ENCODE measurements at regions not wholly inside any gene's neighbourhood (a gene's known extent, or its start where the extent isn't known, plus 50 kb on each side); places are given as distances from the start of the nearest gene placed in this dataset.

- TF ChIP-seq RAD21 (IDR thresholded peaks at IDR 0.05; ENCODE audit: low read depth) (no peak), FOXM1 (IDR thresholded peaks at IDR 0.05; ENCODE audit: borderline replicate concordance, low read depth) (no peak), TAF1 (IDR thresholded peaks at IDR 0.05; ENCODE audit: low read depth) (no peak), EP300 (IDR thresholded peaks at IDR 0.05; ENCODE audit: borderline replicate concordance) (no peak), MAX (IDR thresholded peaks at IDR 0.05) (no peak), CEBPB (IDR thresholded peaks at IDR 0.05) (no peak), REST (IDR thresholded peaks at IDR 0.05; ENCODE audit: low read depth) (no peak), CREB1 (IDR thresholded peaks at IDR 0.05; ENCODE audit: low read depth) (no peak), USF1 (IDR thresholded peaks at IDR 0.05) (no peak), TEAD4 (IDR thresholded peaks at IDR 0.05) (no peak), YY1 (IDR thresholded peaks at IDR 0.05; ENCODE audit: low read depth) (no peak), ZBTB7A (IDR thresholded peaks at IDR 0.05; ENCODE audit: low read depth) (no peak), EGR1 (IDR thresholded peaks at IDR 0.05) (no peak), TCF12 (IDR thresholded peaks at IDR 0.05; ENCODE audit: low read depth) (no peak), NFIC (IDR thresholded peaks at IDR 0.05) (no peak)
Observed at GRCh38 chr1:58999676-59000075, 215.8 kb upstream of the JUN start.

DNA sequence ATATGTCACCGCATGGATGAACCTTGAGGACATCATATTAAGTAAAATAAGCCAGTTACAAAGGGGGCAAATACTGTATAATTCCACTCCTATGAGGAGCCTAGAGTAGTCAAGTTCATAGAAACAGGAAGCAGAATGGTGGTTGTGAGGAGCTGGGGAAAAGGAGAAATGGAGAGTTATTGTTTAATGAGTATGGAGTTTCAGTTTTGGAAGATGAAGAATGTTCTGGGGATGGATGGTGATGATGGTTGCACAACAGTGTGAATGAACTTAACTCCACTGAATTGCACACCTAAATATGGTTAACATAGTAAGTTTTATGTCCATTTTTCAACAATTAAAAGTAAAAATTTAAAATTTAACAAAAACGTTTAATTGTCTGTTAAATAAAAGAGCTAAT, 220.9 kb upstream of the JUN start:
- no peak for TF ChIP-seq EP300 (IDR thresholded peaks at IDR 0.05; ENCODE audit: borderline replicate concordance)
- TF ChIP-seq USF1 (IDR thresholded peaks at IDR 0.05): no peak
- TF ChIP-seq NFIC (IDR thresholded peaks at IDR 0.05): no peak
- no peak for TF ChIP-seq TCF12 (IDR thresholded peaks at IDR 0.05; ENCODE audit: low read depth)
- TF ChIP-seq REST (IDR thresholded peaks at IDR 0.05; ENCODE audit: low read depth): no peak
- no peak for TF ChIP-seq FOXM1 (IDR thresholded peaks at IDR 0.05; ENCODE audit: borderline replicate concordance, low read depth)
- no peak for TF ChIP-seq RAD21 (IDR thresholded peaks at IDR 0.05; ENCODE audit: low read depth)
- TF ChIP-seq CREB1 (IDR thresholded peaks at IDR 0.05; ENCODE audit: low read depth): no peak
- TF ChIP-seq CEBPB (IDR thresholded peaks at IDR 0.05): no peak
- TF ChIP-seq ZBTB7A (IDR thresholded peaks at IDR 0.05; ENCODE audit: low read depth): no peak
- TF ChIP-seq TAF1 (IDR thresholded peaks at IDR 0.05; ENCODE audit: low read depth): no peak
- no peak for TF ChIP-seq EGR1 (IDR thresholded peaks at IDR 0.05)
- no peak for TF ChIP-seq YY1 (IDR thresholded peaks at IDR 0.05; ENCODE audit: low read depth)

DNA sequence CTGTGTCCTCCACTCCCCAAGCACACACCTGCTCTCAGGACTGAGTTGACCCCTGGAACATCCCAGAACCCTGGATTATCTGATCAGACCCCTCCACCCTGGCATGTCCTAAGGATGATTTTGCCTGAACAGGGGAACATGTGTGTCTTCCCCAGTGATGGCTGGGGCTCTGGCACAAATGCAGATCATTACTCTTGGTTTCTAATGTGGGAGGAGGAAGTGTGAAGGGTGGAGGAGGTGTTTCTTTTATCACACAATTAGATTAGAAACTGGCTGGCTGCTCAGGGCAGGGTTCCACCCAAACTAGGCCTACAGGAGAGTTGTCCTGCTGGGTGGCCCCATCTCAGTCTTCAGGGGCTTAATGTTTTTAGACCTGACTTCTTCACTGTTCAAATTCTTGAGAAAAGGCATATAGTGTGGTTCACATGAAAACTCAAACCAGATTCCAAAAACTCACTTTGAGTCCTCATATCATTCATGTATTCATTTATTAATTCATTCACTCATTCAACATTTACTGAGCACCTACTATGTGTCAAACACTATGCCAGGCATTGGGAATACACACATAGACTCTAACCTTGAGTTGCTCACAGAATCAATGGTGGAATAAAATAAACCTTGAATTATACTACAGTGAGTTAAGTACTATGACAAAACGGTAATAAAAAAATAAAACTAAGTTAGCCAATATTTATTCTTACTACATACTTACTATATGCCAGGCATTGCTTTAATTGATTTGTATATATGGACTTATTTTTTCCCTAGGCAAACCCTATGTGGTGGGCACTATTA, 221.8 kb upstream of the JUN start:
- TF ChIP-seq EP300 (IDR thresholded peaks at IDR 0.05; ENCODE audit: borderline replicate concordance) (no peak), ZBTB7A (IDR thresholded peaks at IDR 0.05; ENCODE audit: low read depth) (no peak), MAX (IDR thresholded peaks at IDR 0.05) (no peak)

DNA sequence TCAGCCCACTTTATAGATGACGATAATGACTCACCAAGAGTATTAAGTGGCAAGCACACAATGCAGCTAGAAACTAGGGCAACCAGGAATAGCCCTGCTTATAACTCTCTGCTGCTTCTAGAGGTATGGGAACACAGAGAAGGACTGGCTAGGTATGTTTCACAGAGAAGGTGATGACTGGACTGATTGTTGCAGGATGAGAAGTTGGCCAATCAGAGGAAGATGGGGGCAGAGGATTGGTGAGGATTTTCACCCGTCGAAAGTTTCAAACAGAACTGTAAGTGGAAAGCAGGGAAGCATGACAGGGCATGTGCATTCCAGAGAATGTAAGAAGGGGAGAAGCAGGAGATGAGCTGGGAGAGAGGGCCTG, 222.4 kb upstream of the JUN start:
- no peak for TF ChIP-seq REST (IDR thresholded peaks at IDR 0.05; ENCODE audit: low read depth)
- TF ChIP-seq CREB1 (IDR thresholded peaks at IDR 0.05; ENCODE audit: low read depth): no peak
- TF ChIP-seq TCF12 (IDR thresholded peaks at IDR 0.05; ENCODE audit: low read depth): no peak
- TF ChIP-seq CEBPB (IDR thresholded peaks at IDR 0.05): no peak
- no peak for TF ChIP-seq MAX (IDR thresholded peaks at IDR 0.05)
- no peak for TF ChIP-seq ZBTB7A (IDR thresholded peaks at IDR 0.05; ENCODE audit: low read depth)
- no peak for TF ChIP-seq EGR1 (IDR thresholded peaks at IDR 0.05)
- no peak for TF ChIP-seq EP300 (IDR thresholded peaks at IDR 0.05; ENCODE audit: borderline replicate concordance)
- TF ChIP-seq FOXM1 (IDR thresholded peaks at IDR 0.05; ENCODE audit: borderline replicate concordance, low read depth): no peak
- no peak for TF ChIP-seq USF1 (IDR thresholded peaks at IDR 0.05)
- TF ChIP-seq TEAD4 (IDR thresholded peaks at IDR 0.05): no peak
- no peak for TF ChIP-seq RAD21 (IDR thresholded peaks at IDR 0.05; ENCODE audit: low read depth)
- no peak for TF ChIP-seq NFIC (IDR thresholded peaks at IDR 0.05)
- no peak for TF ChIP-seq YY1 (IDR thresholded peaks at IDR 0.05; ENCODE audit: low read depth)
- TF ChIP-seq TAF1 (IDR thresholded peaks at IDR 0.05; ENCODE audit: low read depth): no peak

Measured in Ishikawa (cell line).